Caki2 (cell line): ENCODE measurements at regions not wholly inside any gene's neighbourhood (a gene's known extent, or its start where the extent isn't known, plus 50 kb on each side); places are given as distances from the start of the nearest gene placed in this dataset.

Experiments used
- DNase-seq: peaks from one replicate; pipeline ENCODE4 v3.0.0-alpha.2; 2015; ENCODE audit warnings: low read depth
- in situ Hi-C: cut with HindIII; loops from 2 replicates; pipeline ENCODE4 v1.10.0; 2016; ENCODE audit warnings: low sequenced_read_pairs, low pct_unique_long_range_greater_than_20kb, mixed read lengths

DNA sequence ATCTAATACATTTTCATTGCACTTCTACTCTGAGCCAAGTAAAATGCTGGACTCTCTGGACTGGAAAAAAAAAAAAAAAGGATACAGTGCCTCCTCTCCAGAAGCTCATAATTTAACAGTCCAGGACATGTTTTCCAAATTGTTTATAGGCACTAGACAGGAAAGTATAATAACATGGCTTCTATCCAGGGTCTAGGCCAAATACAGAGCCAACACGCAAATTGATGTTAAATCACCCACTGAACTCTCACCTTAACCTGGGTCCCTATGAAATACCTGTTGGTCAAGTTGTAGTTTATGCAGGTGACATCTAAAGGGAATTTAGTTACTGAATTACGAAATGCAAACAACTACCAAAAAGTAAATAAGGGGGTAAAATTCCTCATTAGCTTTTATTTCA is 428.7 kb upstream of the LUZP2 start:
- no peak for DNase-seq
- in situ Hi-C loops, result no loop called here

DNA sequence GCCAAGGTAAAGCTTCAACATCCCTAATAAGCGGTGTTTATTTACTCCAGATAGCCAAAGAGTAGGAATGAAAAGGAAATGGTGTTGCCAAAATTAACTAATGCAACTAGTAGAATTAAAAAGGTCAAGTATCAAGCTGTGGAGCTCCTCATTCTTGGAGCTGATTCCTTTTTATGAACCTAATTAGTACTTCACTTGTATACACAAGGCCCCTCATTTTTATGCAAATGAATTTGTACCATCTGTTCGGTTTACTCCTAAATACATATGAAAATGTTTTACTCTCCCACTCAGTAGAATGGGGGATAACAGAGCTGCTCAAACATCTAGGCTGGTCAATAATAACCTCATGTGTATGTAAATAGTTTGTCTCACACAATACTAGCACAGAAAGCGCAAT is 426.4 kb upstream of the LUZP2 start:
- DNase-seq, result no peak
- in situ Hi-C loops, result no loop called here

- in situ Hi-C loops, result no loop called here
Measured at GRCh38 chr11:24078018-24078417, 418.8 kb upstream of the LUZP2 start.

GRCh38 chr11:24082241-24082640 is 414.6 kb upstream of the LUZP2 start:
- DNase-seq, result no peak
- in situ Hi-C loops, result no loop called here

More at GRCh38 chr11:24078018-24078417, 418.8 kb upstream of the LUZP2 start:
- no peak for DNase-seq

- no peak for DNase-seq
- in situ Hi-C loops, result no loop called here
Measured at GRCh38 chr11:24082860-24083259, 414.0 kb upstream of the LUZP2 start.

GRCh38 chr11:24084956-24085355 is 411.9 kb upstream of the LUZP2 start:
- no peak for DNase-seq
- in situ Hi-C loops, result no loop called here

- DNase-seq, result no peak
- in situ Hi-C loops, result no loop called here
Measured at GRCh38 chr11:24086921-24087320, 409.9 kb upstream of the LUZP2 start.

DNA sequence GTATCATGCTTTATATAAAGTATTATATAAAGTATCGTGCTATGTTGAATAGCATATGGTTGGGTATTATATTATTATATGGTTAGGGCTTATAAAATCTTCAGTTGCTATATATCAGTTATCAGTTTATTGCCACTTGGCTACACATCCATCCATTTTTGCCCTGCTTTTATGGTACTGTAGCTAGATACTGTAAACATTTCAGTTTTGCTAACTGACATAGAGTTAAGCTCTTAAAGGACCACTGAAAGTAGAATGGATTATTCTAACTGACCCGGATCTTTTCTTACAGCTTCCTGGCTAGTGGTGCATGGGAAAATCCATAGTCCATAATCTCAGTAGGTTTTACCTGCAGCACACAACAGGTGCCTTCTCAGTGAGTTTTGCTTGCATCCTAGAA is 405.3 kb upstream of the LUZP2 start:
- DNase-seq, result no peak
- in situ Hi-C loops, result no loop called here

- no peak for DNase-seq
- in situ Hi-C loops, result no loop called here
Measured at GRCh38 chr11:24093375-24093774, 403.5 kb upstream of the LUZP2 start.

DNA sequence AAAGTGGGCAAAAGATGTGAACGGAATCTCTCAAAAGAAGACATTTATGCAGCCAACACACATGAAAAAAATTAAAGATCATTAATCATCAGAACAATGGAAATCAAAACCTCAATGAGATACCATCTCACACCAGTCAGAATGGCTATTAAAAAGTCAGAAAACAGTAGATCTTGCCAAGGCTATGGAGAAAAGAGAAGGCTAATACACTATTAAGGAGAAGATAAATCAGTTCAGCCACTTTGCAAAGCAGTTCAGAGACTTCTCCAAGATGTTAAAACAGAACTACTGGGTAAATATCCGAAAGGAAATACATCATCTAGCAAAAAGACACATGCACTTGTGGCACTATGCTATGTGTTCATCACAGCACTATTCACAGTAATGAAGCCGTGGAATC is 388.2 kb upstream of the LUZP2 start:
- DNase-seq, result no peak
- in situ Hi-C loops, result no loop called here

- DNase-seq, result no peak
- in situ Hi-C loops, result no loop called here
Measured at GRCh38 chr11:24122291-24122690, 374.6 kb upstream of the LUZP2 start.

- DNase-seq, result no peak
- in situ Hi-C loops, result no loop called here
Measured at GRCh38 chr11:24124876-24125275, 372.0 kb upstream of the LUZP2 start.

GRCh38 chr11:24131698-24132097 is 365.2 kb upstream of the LUZP2 start:
- no peak for DNase-seq
- in situ Hi-C loops, result no loop called here

GRCh38 chr11:24132471-24132870 is 364.4 kb upstream of the LUZP2 start:
- DNase-seq, result no peak
- in situ Hi-C loops, result no loop called here

DNA sequence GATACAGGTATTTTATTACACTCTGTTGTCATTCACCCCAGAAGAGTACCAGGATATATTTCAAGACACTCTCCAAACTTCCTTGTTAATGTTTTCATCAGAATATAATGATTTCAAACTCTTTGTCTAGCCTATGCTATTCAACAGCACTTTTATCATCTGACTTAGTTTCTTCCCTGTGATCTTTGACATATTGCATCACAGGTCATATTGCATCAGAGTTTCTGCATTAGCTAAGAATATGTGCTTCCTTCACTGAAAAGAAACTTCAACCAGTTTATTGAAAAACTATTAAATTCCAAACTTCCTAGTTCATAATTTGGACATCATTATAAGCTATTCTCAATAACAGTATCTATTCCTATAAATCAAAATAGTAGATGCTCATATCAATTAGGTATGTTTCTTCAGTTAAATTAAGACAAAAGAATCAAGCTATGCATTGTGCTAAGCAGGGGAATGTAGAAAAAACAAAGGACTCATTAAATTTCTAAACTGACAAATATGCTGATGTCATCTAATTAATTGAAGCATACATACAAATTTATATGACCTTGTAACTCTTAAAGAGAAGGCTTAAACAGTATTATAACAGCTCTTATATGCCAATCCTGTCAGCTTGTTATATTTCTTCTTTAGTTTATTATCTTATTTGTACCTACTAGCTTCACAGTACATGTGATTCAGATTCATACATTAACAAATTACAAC is 361.8 kb upstream of the LUZP2 start:
- no peak for DNase-seq
- in situ Hi-C loops, result no loop called here

DNA sequence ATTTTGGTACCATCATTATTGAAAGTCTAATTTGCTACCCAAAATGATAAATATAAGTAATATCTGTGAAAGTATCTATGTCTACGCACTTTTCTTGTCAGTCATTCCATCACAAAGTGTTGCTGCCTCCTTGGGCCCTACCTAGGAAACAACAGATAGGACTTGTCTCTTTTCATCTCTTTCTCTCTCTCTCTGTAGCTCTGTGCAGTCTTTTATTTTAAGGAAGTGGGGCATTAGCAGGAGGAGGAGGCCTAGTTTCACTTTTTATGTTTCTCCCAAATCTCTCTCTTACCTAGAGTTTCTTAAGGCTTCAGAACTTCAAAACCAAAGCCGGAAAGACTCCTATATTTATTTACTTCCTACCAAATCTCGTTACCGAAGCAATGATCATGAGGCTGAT is 354.8 kb upstream of the LUZP2 start:
- no peak for DNase-seq
- in situ Hi-C loops, result no loop called here

- in situ Hi-C loops, result no loop called here
- no peak for DNase-seq
Measured at GRCh38 chr11:24145411-24145810, 351.4 kb upstream of the LUZP2 start.

GRCh38 chr11:24153337-24153736 is 343.5 kb upstream of the LUZP2 start:
- in situ Hi-C loops, result no loop called here
- no peak for DNase-seq

- in situ Hi-C loops, result no loop called here
- DNase-seq, result no peak
Measured at GRCh38 chr11:24155792-24156191, 341.1 kb upstream of the LUZP2 start.

DNA sequence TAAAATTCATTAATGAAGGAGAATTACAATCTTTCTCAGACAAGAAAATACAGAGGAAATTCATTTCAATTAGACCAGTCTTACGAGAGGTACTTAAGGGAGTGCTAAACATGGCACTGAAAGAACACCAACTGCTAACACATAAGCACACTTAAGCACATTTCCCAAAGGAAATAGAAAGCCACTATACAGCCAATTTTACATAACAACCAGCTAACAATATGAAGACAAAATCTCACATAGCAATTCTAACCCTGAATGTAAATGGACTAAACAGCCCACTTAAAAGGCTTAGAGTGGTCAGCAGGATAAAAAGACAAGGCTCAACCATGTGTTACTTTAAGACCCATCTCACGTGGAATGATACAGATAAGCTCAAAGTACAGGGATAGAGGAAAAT is 339.5 kb upstream of the LUZP2 start:
- in situ Hi-C loops, result no loop called here
- no peak for DNase-seq

DNA sequence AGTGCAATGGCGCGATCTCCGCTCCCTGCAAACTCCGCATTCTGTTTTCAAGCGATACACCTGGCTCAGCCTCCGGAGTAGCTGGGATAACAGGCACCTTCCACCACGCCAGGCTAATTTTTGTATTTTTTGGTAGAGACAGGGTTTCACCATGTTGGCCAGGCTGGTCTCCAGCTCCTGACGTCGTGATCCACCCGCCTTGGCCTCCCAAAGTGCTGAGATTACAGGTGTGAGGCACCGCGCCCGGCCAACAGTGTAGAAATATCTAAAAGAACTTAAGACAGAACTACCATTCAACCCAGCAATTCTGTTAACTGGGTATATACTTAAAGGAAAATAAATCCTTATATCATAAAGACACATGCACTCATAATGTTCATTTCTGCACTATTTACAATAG is 335.3 kb upstream of the LUZP2 start:
- in situ Hi-C loops, result no loop called here
- DNase-seq, result no peak
